ENCODE measurements at regions not wholly inside any gene's neighbourhood (a gene's known extent, or its start where the extent isn't known, plus 50 kb on each side); places are given as distances from the start of the nearest gene placed in this dataset.
"Not testable (repeated sequence)": the region's sequence is repeated elsewhere in the genome, so short reads cannot be mapped to it uniquely, and the experiment has no call there.

DNA sequence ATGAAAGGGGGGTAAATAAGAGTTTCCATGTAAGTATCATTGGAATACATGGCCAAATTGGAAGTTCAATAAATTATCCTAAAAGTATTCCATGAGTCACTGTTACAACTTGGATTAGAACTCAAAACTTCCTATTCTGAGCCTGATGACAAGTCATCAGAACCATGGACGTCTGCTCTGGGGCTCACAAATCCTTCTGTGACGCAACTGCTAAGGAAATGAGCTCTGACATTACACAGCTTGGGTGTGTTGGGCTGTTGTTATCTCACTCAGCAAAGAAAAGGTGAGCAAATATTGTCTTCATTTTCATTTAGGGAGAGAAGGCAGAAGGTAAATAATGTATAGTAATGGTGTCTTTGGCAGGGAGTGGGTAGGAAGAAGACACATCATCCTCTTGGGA is 214.8 kb upstream of the ADO start:
- no peak for DNase-seq (ENCODE audit: low read depth)

DNA sequence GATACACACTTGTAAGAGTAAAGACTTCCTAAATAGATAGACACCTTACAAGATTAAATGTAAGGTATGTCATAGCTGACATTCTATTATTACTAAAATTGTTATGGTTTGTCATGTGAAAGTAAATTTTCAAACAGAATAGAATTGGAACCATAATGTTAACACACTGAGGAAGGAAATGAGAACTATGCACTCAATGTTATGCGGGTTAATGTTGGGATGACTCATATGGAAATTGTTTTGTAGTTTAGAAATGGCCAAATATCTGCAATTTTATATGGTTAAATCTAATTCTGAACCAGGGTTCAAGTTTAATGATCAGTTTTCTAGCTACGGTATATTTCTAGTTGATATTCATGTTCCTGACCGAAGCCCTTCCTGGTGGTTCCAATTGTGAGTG is 214.2 kb upstream of the ADO start:
- no peak for DNase-seq (ENCODE audit: low read depth)

DNA sequence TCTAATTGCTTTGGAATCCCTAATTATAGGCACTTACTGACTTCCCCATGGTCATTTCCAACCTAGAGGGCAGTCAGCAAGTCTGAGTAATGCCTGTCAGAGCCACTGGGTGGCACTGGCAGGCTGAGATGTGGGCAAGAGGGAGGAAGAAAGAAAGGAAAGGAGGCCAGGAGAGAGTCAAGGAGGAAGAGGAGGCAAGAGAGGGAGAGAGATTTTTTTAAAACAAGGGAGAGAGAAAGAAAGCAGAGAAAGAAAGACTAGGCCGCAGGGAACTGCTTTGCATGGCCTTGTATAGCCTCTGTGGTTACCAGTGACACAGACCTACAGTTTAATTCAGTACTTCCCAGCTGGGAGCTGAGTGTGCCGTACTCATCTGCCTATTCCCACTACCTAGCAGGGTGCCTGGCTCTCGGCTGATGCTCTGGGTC is 210.4 kb upstream of the ADO start:
- DNase-seq (ENCODE audit: low read depth) = peak; percentile 20

DNA sequence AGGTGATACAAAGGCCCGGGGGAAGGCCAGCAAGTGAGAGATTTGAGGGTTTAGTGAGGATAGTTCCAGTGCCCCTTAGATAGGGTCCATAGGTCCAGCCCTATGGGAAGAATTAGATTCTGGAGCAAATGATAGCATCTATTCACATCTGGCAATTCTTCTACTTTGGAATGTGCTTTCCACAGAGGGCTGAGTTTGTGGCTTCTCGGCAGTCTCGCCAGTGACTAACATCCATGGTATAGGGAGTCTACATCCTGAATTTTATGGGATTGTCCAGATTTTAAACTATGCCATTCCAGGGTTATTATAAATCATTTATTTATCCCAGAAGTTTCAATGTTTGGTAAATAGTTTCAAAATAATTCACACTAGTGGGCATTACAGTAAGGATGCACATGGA is 207.3 kb upstream of the ADO start:
- no peak for DNase-seq (ENCODE audit: low read depth)

DNA sequence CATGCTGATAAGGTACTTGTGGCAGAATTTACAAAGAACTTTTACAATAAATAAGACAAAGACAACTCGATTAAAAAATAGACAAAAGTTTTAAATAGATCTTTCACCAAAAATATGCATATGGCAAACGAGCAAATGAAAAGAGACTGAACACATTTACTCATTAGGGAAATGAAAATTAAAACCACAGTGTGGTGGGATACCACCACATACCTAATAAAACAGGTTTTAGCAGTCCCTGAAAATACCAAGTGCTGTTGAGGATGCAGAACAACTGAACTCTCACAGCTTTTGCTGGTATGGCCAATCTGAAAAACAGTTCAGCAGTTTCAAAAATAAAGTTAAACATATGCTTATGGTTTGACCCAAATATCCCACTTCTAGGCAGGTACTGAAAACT is 205.4 kb upstream of the ADO start:
- DNase-seq (ENCODE audit: low read depth) = no peak

DNA sequence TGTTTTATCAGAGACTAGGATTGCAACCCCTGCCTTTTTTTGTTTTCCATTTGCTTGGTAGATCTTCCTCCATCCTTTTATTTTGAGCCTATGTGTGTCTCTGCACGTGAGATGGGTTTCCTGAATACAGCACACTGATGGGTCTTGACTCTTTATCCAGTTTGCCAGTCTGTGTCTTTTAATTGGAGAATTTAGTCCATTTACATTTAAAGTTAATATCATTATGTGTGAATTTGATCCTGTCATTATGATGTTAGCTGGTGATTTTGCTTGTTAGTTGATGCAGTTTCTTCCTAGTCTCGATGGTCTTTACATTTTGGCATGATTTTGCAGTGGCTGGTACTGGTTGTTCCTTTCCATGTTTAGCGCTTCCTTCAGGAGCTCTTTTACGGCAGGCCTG is 198.0 kb upstream of the ADO start:
- not testable (repeated sequence) for DNase-seq (ENCODE audit: low read depth)

DNA sequence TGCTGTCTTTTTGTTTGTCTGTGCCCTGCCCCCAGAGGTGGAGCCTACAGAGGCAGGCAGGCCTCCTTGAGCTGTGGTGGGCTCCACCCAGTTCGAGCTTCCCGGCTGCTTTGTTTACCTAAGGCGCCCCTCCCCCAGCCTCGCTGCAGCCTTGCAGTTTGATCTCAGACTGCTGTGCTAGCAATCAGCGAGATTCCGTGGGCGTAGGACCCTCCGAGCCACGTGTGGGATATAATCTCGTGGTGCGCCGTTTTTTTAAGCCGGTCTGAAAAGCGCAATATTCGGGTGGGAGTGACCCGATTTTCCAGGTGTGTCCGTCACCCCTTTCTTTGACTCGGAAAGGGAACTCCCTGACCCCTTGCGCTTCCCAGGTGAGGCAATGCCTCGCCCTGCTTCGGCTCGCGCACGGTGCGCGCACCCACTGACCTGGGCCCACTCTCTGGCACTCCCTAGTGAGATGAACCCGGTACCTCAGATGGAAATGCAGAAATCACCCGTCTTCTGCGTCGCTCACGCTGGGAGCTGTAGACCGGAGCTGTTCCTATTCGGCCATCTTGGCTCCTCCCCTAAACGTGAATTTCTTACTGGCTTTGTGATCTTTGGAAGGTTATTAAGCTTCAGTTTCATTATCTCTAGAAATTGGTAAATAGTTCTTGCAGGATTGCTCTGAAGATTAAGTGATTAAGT is 196.2 kb upstream of the ADO start:
- not testable (repeated sequence) for DNase-seq (ENCODE audit: low read depth)

DNA sequence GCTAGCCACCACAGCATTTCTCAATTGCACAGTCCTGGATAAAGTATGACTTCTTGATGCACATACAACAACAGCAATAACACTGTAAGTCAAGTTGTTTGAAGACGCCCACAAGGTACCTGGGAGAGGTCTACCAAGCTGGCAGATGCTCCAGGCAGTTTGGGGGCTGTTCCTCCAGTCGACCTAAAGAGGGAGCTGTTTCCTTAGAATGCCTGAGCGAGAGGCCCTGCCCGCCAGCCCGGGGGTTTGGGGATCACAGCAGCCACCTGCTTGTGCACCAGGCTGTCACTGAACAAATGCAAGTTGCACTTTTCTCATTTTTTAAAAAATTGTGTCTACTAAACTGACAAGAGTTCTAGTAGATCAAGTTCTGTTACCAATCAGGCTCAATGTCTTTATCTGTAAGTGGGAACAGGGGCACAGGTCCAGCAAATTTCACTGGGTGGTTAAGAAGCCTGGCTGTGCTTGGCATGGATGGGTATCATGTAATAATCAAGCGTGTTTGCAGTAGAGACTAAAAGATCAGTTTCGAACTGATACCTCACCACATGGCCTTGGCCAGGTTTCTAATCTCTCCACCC is 193.8 kb upstream of the ADO start:
- DNase-seq (ENCODE audit: low read depth) = peak; percentile 45

DNA sequence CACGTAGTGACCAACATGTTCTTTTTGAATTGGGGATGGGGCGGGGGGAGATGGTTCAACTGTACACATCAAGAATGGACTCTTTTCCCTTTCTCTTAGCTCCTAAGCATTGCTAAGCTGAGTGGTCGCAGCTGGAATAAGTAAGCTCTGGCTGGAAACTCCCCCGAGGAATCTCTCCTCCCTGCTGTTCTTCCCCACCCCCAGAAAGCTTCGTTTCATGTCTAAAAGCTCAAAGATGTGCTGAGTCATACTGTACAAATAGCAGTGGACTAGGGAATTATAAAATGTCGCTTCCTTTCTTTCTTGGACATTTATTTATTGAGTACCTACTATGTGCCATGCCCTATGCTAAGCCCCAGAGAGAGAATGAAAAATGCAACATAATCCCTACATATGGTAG is 191.1 kb upstream of the ADO start:
- DNase-seq (ENCODE audit: low read depth) = no peak

DNA sequence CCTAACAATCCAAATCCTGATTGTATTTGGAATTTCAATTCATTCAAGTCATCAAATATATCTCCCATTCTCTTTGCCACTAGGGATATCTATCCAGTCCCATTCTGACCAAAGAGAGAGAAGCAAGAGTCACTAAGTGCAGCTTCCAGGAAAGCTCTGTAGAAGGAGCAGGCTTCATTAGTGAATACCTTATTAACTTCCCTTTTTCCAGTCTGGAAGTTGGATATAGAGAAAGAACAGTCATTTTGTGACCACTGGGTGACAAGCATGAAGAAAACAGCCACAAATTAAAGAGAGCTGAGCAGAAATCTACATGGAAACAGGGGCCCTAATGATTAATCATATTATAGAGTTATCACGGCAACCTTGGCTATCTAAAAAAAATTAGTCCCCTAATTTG is 190.7 kb upstream of the ADO start:
- no peak for DNase-seq (ENCODE audit: low read depth)

DNA sequence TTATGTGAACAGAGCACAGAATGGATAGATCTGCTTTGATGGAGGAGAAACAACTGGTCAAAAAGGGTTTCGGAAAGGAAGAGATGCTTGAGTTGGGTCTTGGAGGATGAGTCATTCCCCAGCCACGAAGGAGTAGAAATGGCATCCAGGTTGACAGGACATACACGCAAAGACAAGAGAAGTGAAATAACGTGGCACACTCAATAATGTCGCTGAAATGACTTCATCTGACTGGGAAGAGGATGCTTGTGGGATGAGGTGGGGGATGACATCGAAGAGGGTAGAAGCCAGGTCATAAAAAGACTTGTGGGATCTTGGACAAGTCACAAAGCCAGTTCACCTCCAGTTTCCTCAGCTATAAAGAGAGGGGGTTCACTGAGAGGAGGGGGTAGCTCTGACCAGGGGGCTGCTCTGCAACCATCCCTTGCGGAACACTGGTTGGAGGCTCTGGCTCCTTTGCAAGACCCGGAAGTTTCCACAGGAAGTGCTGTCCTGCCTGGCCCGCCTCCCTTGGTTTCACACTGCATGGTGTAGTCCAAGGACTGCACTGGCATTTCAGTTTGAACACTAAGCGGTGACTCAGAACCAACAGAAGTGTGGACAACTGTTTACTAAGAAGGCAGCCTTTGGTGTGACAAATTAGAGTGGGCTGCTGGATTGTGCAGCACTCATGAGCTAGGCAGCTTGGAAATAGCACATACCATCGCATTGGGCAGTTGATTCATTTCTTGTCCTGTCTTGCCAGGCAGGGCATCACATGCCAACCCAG is 189.9 kb upstream of the ADO start:
- DNase-seq (ENCODE audit: low read depth) = no peak

DNA sequence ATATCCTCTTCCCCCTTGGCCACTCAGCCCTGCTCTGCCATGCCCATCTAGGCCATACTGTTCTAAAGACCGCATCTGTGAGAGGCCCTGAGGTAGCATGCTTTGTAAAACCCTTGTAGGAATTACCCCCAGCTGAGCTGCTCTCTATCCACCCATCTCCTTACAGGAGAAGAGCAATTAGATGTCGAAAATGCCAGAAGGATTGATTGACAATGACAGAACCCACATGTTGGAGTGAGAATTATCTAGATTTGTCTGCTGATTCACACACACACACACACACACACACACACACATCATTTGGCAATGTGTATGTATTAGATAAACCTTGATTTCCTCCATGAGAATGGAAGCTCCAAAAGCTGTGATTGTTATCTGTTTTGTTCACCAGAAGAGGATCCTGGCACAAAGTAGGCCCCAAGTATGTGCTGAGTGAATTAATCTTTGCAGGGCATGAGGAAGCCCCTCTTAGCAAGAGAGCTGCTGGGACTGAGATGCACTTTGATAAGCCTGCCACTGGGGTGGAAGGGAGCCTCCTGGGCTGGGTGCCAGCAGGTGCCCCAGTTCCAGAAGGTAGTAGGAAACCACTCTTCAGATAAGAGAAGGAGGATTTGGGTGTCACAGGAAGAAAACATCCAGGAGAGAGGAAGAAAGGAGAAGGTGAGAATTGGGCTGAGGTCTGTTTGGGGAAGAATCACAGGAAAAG is 187.5 kb upstream of the ADO start:
- no peak for DNase-seq (ENCODE audit: low read depth)

DNA sequence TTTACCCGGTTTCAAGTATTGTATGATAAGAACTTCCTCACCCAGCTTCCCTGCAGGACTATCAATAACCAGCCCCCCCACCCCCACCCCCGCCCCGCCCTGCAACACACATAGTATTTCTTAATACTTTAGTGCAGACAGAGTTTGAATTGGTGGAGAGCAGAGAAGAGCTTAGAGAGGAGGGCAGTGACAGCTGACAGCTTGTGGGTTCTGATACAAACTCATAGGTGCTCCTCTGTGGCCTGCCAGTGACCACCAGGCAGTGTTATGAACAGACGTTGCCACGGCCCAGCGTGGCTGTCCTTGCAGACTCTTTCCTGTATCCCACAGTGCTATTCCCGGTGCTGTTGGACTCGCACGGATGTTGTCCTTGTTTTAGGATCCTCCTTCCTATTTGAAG is 186.9 kb upstream of the ADO start:
- DNase-seq (ENCODE audit: low read depth) = no peak

DNA sequence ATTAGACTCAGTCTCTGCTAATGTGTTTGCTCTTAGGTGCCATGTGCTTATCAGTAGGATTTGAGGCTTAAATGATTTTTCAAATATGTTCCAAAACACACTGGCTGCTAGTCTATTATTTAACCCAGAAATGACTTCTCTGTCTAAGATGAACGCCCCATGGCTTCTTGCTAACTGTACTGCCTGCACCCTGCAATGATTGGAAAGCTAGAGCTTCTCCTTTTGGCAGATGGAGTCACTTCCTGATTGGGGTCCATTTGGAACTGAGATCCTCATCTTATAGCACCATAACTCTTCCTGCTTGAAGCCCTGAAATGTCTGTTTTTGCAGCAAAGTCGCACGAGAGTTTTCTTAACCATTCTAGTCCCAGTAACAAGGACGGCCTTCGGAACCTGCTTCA is 186.5 kb upstream of the ADO start:
- no peak for DNase-seq (ENCODE audit: low read depth)

DNA sequence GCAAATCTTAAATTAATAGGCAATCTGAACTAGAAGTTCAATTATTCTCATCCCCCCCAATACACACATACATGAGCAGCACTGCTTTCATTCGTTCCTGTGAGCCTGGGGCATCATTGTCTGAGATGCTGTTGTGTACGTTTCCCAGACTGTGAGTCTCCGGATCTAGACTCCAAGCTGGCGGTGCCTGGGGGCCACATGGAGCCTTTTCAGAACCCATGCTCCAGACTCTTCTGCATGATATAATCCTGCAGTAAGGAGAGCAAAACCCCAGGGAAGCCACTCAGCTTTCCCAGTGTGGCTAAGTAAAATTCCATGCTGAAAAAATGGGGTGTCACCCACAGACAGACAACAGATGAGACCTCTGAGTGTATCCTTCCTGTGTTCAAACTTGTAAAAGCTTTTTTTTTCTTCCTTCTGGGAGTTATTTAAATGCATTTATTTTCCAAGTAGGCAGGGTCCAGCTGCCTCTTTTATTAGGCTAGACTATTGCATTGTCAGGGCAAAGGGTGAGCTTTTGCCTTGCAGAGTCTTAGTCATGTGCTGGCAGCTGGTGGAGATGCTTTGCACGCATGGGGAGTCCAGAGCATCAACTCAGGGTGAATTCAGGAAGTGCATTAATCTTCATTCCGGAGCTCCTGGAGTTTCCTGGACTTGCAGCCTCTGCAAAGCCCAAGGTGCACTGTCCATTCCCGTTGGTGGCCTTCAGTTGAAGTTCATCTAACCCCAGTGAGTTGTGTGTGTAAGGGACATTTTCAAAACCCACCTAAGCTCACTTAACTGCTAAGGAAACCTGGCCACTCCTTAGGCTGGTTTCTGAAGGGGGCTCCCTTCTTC is 185.7 kb upstream of the ADO start:
- DNase-seq (ENCODE audit: low read depth) = no peak

DNA sequence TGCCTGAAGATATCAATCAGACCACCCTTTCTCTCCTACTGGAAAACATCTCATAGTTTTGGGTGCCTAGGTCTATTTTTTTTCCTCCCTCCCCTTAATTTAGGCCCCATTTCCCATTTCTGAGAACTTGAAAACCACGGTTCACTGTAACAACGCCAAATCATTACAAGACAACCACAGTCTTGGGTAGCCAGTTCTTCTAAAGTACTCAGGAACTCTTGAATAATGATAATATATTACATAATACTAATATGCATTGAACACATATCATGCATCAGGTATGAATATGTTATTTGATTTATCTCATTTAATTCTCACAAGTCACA is 185.1 kb upstream of the ADO start:
- no peak for DNase-seq (ENCODE audit: low read depth)

DNA sequence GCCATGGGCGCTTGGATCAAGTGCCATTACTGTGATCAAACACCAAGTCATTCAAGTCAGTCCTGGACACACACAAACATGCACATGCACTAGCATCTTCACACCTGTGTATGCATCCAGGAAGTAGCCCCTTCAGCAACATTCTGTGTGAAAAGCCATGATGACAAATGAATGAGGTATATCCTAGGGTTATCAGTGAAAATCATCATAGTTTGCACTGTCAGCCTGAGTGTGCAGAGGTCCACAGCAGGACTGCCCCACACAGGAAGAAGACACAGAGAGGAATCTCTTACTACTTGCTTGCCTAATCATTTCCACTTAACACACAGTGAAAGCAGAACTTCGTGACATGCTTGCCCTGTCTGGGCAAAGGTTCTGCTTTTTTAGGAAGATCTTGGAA is 184.0 kb upstream of the ADO start:
- no peak for DNase-seq (ENCODE audit: low read depth)

DNA sequence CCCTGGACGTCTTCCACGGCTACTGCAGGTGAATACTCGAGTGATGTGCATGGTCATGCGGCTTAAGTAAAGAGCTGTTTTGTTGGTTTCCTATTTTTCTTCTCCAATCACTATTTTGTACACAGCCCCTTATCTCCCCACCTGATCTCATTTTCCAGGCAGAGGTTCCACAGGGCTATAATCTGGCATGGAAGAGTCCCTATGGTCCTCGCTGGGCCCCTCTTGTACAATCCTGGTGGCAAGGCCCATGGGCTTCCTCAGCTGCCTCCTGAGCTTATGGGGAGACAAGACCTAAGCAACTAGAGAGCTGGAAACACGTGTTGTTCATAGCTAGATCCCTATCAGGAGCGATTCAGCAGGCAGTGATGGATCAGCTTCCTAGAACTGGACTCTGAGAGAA is 181.3 kb upstream of the ADO start:
- DNase-seq (ENCODE audit: low read depth) = no peak

DNA sequence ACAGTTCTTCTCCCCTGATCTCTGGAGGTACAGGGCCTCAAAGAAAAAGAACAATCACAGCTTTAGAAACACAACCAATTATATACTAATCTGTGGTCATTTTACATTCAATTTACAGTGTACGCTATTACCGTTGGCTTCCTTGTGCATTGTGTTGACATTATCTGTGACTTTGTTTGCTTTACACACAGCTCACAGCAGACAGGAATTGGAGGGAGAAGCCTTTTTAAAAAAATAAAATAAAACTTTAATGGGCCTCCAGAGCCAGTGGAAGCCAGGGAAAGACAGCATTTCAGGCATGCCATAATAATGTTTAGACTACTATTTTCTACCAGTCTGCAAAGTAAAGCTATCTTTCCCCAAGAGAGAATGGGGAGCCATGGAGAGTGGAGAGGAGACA is 179.0 kb upstream of the ADO start:
- DNase-seq (ENCODE audit: low read depth) = no peak

DNA sequence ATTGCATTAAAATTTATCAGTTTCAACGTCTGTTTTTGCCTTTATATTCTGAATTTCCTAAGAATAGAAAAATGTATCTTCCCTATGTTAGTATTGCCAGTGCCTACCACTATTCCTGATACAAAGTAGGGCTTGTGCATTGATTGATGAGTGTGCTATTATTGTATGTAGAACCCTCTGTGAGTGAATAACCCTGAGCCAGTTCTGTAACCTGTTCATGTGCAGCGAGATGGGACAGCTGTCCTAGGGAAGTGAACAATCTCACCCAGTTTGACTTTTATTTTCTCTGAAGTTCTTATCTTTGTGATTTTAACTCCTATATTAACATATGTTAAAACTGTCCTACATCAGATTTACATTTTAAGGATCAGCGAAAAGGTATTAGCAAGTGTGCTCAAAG is 178.4 kb upstream of the ADO start:
- DNase-seq (ENCODE audit: low read depth) = no peak

DNA sequence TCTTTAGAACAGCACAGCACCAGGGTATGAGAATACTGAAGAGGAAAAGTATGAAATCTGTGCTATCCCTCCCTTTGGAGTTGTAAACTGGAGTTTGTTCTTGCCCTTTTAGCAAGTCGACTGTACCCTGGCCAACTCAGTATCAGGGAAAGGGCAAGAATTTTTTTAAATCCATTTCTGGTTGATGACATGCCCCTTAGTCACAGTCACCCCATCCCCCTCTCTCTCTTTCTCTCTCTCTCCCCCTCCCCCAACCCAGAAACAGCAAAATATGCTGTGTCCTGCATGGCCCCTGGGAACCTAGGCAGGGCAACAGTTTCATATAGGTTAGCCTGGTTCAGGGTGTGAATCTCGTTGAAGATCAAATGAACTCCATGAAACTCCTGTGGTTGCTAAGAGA is 177.7 kb upstream of the ADO start:
- no peak for DNase-seq (ENCODE audit: low read depth)

DNA sequence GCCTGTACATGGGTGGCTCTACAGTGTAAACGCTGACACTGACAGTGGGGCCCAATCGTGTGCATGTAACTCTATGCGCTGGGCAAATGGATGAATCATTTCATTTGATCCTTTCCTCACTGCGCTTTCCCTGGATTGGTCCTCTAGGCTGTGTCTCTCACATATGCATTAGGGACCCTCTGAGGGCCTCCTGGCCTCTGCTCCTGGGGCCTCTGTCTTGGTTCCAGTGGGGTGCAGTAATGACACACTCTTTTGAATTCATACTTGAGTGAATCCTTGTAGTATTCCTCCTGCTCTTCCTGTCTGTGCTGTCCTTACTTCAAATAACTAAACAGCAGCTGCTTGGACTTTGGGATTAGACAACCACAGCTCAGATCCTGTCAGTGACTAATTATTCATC is 176.5 kb upstream of the ADO start:
- DNase-seq (ENCODE audit: low read depth) = no peak

All from activated T-helper 1 cell treated with Interleukin-2 at 50 U/mL for 16 hours (primary cell).